DND-41 (cell line): ENCODE measurements at regions not wholly inside any gene's neighbourhood (a gene's known extent, or its start where the extent isn't known, plus 50 kb on each side); places are given as distances from the start of the nearest gene placed in this dataset.

ENCODE experiments used
- CTCF ChIP-seq: IDR thresholded peaks from 2 replicates; pipeline ENCODE4 v1.5.1; 2012; ENCODE audit warnings: borderline replicate concordance, low read length, moderate library complexity, mild to moderate bottlenecking; ENCODE audit not compliant: poor library complexity, severe bottlenecking; ENCODE audit errors: extremely low read depth
- EZH2 ChIP-seq: IDR thresholded peaks from 3 replicates; pipeline ENCODE4 v1.6.1; 2012; ENCODE audit warnings: borderline replicate concordance, low read depth, mild to moderate bottlenecking, moderate library complexity, low read length, inconsistent platforms; ENCODE audit not compliant: severe bottlenecking

GRCh38 chr1:70892930-70893329 is 154.7 kb downstream of the PTGER3 start:
- no peak for TF ChIP-seq CTCF
- no peak for TF ChIP-seq EZH2
